ENCODE measurements at regions not wholly inside any gene's neighbourhood (a gene's known extent, or its start where the extent isn't known, plus 50 kb on each side); places are given as distances from the start of the nearest gene placed in this dataset.

DNA sequence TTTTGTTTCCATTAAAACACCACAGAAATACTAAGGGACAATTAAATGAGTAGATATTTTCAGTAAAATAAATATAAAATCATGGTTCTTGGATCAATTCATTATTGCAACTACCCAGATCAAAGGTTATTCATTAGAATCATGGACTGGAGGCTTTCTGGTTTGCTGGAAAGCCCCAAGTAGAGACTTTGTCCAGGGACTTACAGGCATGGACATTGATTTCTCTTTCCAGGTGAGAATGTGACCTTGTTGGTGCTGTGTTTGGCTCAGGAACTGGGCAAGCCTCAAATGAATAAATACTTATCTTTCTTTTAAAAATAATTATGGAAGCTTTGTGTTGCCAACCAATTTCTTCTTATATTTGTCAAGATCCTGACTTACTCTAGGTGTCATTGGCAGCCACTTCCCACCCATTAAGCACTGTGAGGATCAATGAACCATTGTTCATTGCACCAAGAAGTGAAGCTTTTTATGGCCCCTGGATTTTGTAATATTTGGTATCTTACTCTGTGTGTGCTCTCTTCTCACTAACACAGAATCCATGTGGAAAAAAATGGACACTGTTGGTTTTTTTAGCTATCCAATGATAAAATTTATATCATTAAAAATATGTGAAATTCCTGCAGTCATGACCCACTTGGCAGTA is 205.8 kb upstream of the NRXN1 start:
- DNase-seq = no peak

DNA sequence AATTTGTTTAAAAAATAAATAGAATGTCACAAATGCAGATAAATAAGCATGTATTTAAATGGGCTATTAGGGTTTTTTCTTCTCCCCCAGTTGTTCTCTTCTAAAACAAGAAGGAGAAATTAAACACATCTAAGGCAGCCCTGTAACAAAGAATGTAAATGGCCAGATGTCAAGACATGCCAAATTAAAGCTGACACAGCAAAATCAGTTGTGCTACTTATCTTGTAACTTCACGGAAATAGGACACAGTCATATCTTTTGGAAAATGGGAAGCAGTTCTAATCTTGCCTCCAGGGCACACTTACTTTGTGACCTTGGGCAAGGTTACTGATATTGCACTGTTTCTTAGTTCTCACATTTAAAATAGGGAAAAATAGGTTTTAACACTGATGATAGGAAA is 200.1 kb upstream of the NRXN1 start:
- no peak for DNase-seq

DNA sequence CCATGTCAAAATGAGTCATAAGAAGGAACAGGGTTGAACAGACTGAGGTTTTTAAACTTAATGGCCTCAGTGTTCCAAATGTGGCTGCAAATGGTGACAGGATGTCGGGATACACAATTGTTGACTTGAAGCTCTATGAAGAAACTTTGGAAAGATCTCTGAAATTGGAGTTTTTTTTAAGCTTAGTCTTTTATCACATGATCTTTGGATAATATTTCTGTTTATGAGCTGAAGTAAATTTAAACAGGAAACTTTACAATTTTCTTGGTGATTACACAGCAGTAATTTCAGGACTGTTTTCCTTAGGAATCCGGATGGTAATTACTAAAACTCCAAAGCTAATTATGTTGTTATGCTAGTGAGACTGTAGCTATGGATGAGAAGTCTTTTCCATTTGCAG is 199.1 kb upstream of the NRXN1 start:
- DNase-seq = no peak

DNA sequence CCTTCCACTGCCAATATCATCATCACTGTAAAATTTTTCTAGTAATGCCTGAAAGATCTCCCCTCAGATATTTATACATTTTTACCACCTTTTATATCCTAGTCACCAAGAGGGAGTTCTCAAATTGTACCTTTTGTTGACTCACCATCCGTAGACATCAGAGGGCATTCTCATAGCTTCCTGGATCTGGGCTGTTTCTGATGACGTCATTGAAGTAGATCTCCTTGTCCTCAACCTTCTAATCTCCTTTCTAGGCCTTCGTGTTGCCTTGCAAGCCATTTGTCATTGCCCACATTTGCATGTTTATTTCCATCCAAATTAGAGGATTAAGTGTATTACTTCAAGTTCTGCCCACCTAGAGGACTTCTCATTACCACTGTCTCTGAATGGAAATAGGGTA is 193.4 kb upstream of the NRXN1 start:
- no peak for DNase-seq

DNA sequence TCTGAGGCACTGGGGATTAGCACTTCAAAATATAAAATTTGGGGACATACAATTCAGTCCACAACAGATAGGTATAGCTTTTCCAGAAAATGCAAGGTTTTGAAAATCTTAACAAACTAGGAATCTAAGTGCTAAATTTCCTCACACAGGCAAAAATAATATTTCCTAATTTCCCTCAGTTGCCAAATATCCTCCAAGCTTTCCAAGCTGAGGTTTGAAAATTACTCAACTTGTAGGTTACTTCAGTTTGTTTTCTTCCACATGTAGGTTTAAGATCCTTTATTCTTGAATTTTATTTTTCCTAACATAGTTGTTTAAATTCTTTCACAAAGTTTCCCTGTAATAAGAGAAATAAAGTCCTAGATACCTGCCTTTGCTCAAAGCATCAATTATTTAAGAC is 192.9 kb upstream of the NRXN1 start:
- no peak for DNase-seq

DNA sequence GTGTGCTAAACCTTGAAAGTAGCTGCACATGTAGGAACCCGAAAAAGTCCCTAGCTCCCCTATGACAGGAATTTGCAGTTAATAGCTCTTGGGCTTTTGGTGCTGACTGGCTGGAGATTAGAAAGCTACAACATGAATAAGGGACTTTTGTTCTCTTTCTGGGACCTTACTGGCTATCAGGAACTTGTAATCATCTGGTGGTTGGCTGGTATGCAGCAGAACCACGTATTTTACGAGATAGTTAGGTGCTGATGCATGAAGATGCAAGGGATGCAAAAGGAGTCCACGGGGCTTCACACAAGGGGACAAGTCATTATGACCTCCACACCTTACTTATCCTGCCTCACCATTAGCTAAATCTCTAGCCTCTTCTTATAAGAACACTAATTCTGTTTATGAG is 190.2 kb upstream of the NRXN1 start:
- no peak for DNase-seq

DNA sequence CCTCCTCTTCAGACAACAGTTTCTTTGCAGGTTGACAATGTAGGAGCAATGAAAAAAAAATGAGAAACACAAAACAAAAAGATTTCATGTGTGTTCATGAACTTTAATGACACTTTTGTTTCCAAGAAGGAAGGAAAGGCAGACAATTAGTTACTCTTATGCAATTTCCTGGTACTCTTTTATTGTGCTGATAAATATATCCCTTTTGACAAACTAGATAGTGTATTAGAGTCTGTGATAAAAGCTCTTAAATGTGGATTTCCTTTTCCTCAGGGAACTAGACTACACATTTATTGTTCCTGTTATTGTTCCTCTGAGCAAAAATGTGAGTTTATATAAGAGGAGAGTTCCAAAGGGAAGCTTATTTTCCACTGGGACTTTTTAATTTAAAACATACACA is 188.7 kb upstream of the NRXN1 start:
- no peak for DNase-seq

DNA sequence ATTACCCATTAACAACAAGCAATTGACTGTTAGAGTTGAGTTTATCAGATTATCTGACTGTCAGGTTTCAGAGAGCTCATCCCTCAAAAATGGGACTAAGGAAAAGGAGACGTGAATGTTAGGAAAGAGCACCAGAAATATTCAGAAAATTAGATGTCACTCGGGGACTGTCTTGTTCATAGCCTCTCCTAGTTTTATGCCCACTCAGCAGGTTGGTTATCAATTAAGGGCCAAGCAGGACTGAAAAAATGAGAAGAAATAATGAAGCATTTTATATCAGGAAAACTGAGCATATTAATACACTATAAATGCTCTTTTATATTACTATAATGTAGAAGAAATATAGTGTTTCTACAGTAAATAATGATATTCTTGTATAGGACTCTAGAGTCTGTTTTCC is 188.1 kb upstream of the NRXN1 start:
- no peak for DNase-seq

DNA sequence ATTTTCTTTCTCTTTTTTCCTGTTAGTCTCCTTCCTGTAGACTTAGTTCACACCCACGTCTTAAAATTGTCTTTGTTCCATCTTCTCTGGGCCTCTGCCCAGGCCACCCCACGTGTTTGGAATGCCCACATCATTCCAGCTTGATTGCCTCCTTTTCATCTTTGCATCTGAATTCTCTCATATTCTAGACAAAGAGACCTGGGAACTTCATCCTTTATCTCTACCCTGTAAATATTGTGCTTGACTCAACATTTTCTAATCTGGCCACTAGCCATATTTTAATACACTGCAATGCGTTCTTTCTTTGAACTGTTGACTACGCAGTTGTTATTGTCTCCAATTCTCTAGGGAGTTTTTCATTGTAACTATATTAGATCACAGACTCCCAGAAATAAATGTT is 187.5 kb upstream of the NRXN1 start:
- no peak for DNase-seq

DNA sequence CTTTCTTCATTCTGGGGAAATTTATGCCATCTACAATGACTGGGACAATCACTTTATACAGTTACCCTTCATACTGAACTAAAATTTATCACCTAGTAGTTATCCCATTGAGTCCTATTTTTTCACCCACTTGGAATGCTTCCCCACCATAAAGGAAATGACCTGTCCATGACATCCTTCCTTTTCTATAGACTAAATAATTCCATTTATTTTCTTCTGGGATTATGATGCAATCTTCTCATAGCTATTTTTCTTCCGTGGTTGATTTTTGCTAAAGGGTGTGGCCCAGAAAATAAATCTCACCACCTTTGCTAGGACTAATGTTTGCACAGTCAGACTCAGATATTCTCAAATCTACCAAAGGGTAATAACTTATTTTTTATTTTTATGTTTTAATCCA is 186.1 kb upstream of the NRXN1 start:
- DNase-seq = no peak

DNA sequence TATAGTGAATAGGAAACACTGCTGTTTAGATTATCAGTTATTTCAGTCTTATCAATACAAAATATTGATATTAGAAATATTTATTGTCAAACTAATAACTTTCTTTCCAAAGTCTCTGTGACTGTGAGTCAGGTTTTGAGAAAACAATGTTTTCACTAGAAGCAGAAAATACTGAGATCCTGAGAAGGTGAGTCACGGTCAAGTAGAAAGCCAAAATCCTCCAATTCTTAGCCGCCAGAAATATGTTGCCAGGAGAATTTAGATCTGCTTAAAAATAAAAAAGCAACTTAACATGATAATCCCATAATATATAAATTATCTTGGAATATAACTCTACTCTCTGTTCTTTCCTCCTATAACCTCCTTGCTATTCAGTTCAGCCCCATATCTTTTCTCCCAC is 181.9 kb upstream of the NRXN1 start:
- DNase-seq = no peak

DNA sequence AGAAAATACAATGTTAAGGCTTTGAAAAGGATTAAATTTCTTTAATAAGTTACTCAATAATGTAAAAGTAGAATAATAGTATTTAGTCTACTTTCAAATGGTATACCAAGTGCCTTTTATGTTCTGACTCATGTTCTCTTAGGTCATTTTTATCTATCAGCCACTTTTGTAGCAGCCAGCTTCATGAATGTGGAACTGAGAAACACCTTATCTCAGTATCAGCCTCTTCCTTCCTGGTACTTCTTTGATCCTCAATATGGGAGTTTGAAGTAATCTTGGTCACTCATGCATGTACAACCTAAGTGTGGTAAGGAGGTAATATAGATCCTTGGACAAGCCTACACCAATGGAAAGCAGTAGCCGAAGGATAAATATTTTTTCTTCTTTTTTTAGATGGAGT is 180.4 kb upstream of the NRXN1 start:
- DNase-seq = no peak

DNA sequence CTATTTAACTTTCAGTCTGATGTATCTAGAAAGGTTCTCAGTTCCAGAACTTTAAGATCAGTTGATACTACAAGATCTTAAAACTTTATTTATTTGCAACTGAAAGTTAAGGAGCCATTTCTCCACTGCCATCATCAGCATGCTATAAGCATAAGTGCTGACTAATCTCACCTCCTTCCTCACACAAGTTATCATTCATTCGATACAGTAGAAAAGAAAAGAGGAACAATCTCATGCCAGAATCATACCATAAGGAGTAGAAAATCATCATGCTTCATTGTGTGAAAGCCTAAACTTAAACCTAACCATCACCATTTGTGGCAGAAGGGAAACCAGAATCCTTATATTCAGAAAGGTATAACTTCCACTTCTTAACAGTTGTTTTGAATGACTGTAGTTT is 176.6 kb upstream of the NRXN1 start:
- no peak for DNase-seq

DNA sequence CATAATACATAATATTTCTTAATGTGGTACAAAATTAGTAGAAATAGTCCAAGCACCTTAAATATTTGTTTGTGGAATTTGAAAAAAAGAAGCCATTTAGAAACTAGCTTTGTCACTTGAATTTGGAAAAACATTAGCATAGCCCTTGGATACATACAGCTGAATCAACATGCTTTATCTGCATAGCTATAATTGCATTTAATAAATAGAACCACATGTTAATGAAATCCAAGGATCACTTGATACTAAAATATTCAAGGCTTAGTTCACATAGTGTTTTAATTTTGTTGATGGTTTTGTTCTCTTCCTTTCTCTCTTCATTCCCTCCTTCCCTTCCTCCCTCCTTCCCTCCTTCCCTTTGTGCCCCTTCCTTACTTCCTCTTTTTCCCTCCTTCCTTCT is 169.4 kb upstream of the NRXN1 start:
- DNase-seq = no peak

DNA sequence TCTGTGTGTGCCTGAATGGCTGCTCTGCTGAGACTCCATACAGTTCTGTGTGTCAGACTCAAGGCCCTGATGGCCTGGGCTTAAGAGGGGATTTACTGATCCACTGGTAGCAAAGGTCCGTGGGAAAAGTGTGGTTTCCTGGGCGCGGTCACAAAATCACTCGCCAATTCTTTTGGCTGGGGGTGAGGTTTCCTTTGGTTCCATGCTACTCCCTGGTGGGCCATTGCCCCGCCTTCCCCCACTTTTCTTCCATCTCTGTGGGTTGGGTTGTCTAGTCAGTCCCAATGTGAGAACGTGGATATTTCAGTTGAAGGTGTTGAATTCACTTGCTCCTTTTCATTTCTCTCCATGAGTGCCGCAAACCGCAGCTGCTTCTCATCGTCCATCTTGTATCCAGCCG is 162.7 kb upstream of the NRXN1 start:
- DNase-seq = no peak

DNA sequence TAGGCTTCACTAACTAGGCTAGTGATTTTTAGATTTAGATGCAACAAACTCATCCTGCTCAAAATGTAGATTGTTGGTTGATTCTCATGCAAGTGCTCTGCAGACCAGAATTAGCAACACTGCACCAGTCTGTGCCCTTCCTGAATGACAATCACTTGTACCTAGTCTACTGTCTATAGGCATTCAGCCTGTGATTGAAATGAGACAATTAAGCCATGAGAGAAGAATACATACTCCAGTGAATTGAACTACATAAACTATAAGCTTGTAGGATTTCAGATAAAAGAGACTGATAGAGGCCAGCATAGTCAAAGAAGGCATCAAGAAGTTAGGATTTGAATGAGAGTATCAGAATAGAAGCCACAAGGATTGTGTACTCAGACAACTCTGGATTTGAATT is 138.3 kb upstream of the NRXN1 start:
- no peak for DNase-seq

DNA sequence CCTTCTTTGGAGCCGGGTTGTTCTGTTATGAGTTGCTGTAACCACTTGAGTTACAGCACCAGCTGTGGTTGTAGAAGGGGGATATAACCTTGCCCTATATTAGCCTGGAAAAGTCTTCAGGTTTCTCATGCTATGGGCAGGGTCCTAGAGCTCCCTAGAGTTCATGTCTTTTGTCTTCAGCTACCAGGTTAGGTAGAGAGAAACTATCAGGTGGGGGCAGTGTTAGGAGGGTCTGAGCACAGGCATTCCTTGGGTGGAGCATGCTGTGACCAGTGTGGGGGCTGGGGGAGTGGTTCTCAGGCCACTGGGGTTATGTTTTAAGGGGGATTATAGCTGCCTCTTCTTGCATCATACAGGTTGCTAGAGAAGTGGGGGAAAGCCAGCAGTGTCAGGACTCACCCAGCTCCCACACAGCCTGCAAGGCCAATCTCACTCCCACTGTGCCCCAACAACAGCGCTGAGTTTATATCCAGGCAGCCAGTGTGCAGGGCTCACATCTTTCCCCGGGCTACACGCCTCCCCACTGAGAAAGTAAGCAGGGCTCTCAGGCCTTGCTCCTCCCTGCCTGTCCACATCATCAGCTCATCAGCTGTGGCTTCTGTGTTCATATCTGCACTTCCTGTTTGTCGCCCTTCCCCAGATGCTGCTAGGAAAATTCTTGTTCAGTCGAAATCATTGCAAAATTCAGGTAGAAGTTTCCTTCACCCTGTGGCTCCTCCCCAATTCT is 133.8 kb upstream of the NRXN1 start:
- no peak for DNase-seq

DNA sequence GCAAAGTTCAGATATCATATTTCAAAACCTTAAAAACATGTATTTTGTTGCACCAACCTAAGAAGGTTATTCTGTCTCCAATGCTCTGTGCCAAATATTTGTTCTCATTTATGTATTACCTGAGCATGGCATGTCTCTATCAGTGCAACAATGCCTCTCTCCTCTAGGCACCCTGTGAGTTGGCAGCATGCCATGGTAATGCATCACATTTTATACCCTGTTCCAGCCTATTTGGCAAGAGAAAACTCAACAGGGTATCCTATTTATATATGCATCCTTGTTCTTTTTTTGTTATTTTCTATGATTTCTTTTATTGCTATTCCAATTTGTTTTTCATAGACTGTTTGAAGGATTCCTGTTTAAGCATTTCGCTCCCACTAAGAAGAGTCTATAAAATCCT is 126.3 kb upstream of the NRXN1 start:
- DNase-seq = no peak

DNA sequence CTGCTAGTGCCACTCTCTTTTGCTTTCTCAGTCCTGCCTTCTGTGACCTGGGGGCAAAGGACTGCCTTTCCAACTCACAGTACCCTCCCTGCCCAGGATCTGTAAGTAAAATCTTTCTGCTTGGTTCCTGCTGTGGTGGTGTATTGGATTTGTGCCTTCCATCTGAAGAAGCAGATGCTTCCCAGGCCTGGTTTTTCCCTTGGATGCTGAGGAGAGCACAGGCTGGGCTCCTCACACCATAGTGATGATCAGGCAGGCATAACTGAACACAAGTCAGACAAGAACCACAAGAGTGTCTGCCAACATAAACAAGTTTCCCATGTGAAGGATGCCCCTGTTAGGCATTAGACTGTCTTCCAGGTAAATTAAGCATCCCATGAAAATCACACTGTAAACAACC is 121.3 kb upstream of the NRXN1 start:
- no peak for DNase-seq

DNA sequence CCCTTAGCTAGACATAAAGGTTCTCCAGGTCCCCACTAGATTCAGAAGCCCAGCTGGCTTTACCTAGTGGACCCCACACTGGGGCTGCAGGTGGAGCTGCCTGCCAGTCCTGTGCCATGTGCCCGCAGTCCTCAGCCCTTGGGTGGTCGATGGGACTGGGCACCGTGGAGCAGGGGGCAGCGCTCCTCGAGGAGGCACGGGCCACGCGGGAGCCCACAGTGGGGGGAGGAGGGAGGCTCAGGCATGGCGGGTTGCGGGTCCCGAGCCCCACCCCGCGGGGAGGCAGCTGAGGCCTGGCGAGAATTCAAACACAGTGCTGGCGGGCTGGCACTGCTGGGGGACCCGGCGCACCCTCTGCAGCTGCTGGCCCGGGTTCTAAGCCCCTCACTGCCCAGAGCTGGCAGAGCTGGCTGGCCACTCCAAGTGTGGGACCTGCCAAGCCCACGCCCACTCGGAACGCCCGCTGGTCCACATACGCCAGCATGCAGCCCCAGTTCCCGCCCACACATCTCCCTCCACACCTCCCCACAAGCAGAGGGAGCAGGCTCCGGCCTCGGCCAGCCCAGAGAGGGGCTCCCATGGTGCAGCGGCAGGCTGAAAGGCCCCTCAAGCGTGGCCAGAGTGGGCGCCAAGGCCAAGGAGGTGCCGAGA is 119.7 kb upstream of the NRXN1 start:
- no peak for DNase-seq

DNA sequence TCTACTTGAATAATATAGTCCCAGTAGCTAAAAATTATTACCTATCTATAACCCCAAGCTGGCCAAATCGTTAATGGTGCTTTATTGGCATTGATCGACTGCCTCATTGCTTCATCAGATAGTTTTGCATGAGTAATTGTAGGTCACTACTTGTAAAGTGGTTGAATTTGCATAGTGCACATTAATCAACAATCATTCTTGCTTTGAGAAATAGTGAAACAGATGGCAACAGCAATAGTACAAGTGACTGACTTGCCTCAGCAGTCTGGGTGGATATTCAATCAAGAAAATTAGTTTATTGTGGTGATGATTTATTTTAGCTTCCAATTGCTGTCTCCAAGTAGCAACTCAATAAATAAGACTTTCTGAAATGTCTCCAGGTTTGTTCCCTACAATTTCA is 117.8 kb upstream of the NRXN1 start:
- no peak for DNase-seq

DNA sequence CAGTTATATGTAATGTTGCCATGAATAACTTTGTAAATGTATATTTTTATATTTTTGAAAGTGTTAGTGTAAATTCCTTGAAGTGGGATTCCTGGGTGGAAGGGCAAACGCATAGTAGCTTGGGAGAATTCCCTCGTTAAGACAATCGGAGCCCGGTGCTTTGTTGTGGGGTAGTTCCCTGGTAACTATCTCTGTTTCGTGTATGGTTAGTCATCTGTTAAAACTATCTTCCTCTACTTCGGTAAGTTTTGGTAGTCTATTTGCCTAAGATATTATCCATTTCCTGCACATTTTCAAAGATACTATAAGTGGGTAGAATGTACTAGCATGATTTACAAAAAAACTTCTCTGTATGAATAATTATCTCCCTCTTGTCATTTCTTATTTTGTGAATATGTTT is 113.8 kb upstream of the NRXN1 start:
- no peak for DNase-seq

DNA sequence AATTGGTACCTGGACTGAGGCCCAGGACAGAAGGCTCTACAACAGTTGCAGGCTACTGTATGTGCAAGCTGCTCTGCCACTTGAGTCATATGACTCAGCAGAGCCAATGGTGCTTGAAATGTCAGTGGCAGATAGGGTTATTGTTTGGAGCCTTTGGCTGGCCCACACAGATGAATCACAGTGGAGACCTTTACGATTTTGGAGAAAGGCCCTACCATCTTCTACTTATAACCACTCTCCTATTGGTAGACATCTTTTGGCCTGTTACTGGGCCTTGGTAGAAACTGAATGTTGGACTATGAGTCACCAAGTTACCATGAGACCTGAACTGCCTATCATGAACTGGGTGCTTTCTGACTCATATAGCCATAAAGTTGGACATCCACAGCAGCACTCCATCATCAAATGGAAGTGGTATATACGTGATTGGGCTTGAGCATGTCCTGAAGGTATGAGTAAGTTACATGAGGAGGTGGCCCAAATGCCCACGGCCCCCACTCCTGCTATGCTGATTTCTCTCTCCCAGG is 88.9 kb upstream of the NRXN1 start:
- DNase-seq = no peak

DNA sequence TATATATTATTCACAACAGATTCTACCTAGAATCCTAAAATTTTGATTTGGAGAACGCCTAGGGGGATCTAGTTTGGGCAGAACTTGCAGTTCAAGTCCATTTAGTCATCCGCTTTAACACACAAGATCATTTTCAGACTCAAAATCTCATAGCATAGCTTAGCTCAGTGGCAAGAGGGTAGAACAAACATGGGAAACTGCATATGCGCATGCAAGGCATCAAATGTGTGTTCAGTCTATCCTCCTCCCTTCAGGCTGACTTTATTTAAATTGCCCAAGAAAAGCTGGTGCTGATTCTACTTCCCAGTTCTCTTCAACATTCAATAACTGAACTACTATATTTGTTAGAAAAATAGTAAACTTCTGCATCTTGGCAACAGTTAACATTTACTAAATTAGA is 79.6 kb upstream of the NRXN1 start:
- DNase-seq = no peak
